ENCODE measurements at regions not wholly inside any gene's neighbourhood (a gene's known extent, or its start where the extent isn't known, plus 50 kb on each side); places are given as distances from the start of the nearest gene placed in this dataset.

GRCh38 chr3:8290611-8291010 lies 211.0 kb upstream of the LMCD1 start:
- Histone ChIP-seq H3K9me3 (ENCODE audit: control insufficient read depth, low read depth, low read length) (no peaks in the 10 kb centered on the region), H3K36me3 (ENCODE audit: control insufficient read depth, insufficient read depth, low read length) (no peaks in the 10 kb centered on the region), H3K4me3 (ENCODE audit: low read length) (no peak overlapping the region), H3K4me1 (ENCODE audit: control insufficient read depth, insufficient read depth, low read length) (no peaks in the 10 kb centered on the region), H3K27me3 (ENCODE audit: control insufficient read depth, insufficient read depth, low read length) (no peaks in the 10 kb centered on the region), H3K27ac (ENCODE audit: low read length) (no peak overlapping the region)
- DNase-seq = no peak
- no CpG with 5 or more reads among the region's 2 CpGs for WGBS (ENCODE audit: insufficient coverage, low lambda C conversion rate)

- WGBS (ENCODE audit: insufficient coverage, low lambda C conversion rate) = 77% methylated on average over 2 of the region's 2 CpGs
- Histone ChIP-seq H3K4me3 (ENCODE audit: low read length) (no peak overlapping the region), H3K4me1 (ENCODE audit: control insufficient read depth, insufficient read depth, low read length) (no peaks in the 10 kb centered on the region), H3K27ac (ENCODE audit: low read length) (no peak overlapping the region), H3K27me3 (ENCODE audit: control insufficient read depth, insufficient read depth, low read length) (no peaks in the 10 kb centered on the region), H3K36me3 (ENCODE audit: control insufficient read depth, insufficient read depth, low read length) (no peaks in the 10 kb centered on the region), H3K9me3 (ENCODE audit: control insufficient read depth, low read depth, low read length) (no peaks in the 10 kb centered on the region)
- DNase-seq = no peak
Measured at GRCh38 chr3:8296461-8296860, 205.2 kb upstream of the LMCD1 start.

GRCh38 chr3:8298021-8298954 lies 203.3 kb upstream of the LMCD1 start:
- Histone ChIP-seq H3K27me3 (ENCODE audit: control insufficient read depth, insufficient read depth, low read length) (no peaks in the 10 kb centered on the region), H3K9me3 (ENCODE audit: control insufficient read depth, low read depth, low read length) (no peaks in the 10 kb centered on the region), H3K27ac (ENCODE audit: low read length) (no peak overlapping the region), H3K4me1 (ENCODE audit: control insufficient read depth, insufficient read depth, low read length) (no peaks in the 10 kb centered on the region), H3K36me3 (ENCODE audit: control insufficient read depth, insufficient read depth, low read length) (no peaks in the 10 kb centered on the region), H3K4me3 (ENCODE audit: low read length) (no peak overlapping the region)
- WGBS (ENCODE audit: insufficient coverage, low lambda C conversion rate) = 75% methylated on average over 6 of the region's 9 CpGs
- DNase-seq = no peak

- H3K4me3 ChIP-seq (ENCODE audit: low read length) = no peak overlapping the region
- no peaks in the 10 kb centered on the region for H3K36me3 ChIP-seq (ENCODE audit: control insufficient read depth, insufficient read depth, low read length)
- H3K4me1 ChIP-seq (ENCODE audit: control insufficient read depth, insufficient read depth, low read length) = no peaks in the 10 kb centered on the region
- no peak overlapping the region for H3K27ac ChIP-seq (ENCODE audit: low read length)
- 60% methylated on average over 1 of the region's 7 CpGs for WGBS (ENCODE audit: insufficient coverage, low lambda C conversion rate)
- H3K27me3 ChIP-seq (ENCODE audit: control insufficient read depth, insufficient read depth, low read length) = no peaks in the 10 kb centered on the region
- no peaks in the 10 kb centered on the region for H3K9me3 ChIP-seq (ENCODE audit: control insufficient read depth, low read depth, low read length)
- peak; percentile 13 to 18 for DNase-seq
Measured at GRCh38 chr3:8301977-8302735, 199.5 kb upstream of the LMCD1 start.

- Histone ChIP-seq H3K9me3 (ENCODE audit: control insufficient read depth, low read depth, low read length) (no peaks in the 10 kb centered on the region), H3K27me3 (ENCODE audit: control insufficient read depth, insufficient read depth, low read length) (no peaks in the 10 kb centered on the region), H3K4me3 (ENCODE audit: low read length) (no peak overlapping the region), H3K27ac (ENCODE audit: low read length) (no peak overlapping the region), H3K4me1 (ENCODE audit: control insufficient read depth, insufficient read depth, low read length) (no peaks in the 10 kb centered on the region), H3K36me3 (ENCODE audit: control insufficient read depth, insufficient read depth, low read length) (no peaks in the 10 kb centered on the region)
- DNase-seq = no peak
- WGBS (ENCODE audit: insufficient coverage, low lambda C conversion rate) = no CpG with 5 or more reads among the region's 1 CpG
Measured at GRCh38 chr3:8303466-8303865, 198.2 kb upstream of the LMCD1 start.

- no peak for DNase-seq
- Histone ChIP-seq H3K4me3 (ENCODE audit: low read length) (no peak overlapping the region), H3K27me3 (ENCODE audit: control insufficient read depth, insufficient read depth, low read length) (no peaks in the 10 kb centered on the region), H3K4me1 (ENCODE audit: control insufficient read depth, insufficient read depth, low read length) (no peaks in the 10 kb centered on the region), H3K9me3 (ENCODE audit: control insufficient read depth, low read depth, low read length) (no peaks in the 10 kb centered on the region), H3K27ac (ENCODE audit: low read length) (no peak overlapping the region), H3K36me3 (ENCODE audit: control insufficient read depth, insufficient read depth, low read length) (no peaks in the 10 kb centered on the region)
- no CpG with 5 or more reads among the region's 1 CpG for WGBS (ENCODE audit: insufficient coverage, low lambda C conversion rate)
Measured at GRCh38 chr3:8305371-8305770, 196.3 kb upstream of the LMCD1 start.

- peak in 1 of 2 donors; percentile 9 for DNase-seq
- Histone ChIP-seq H3K4me3 (ENCODE audit: low read length) (no peak overlapping the region), H3K27ac (ENCODE audit: low read length) (no peak overlapping the region), H3K27me3 (ENCODE audit: control insufficient read depth, insufficient read depth, low read length) (no peaks in the 10 kb centered on the region), H3K4me1 (ENCODE audit: control insufficient read depth, insufficient read depth, low read length) (no peaks in the 10 kb centered on the region), H3K9me3 (ENCODE audit: control insufficient read depth, low read depth, low read length) (no peaks in the 10 kb centered on the region), H3K36me3 (ENCODE audit: control insufficient read depth, insufficient read depth, low read length) (no peaks in the 10 kb centered on the region)
Measured at GRCh38 chr3:8307545-8308110, 194.0 kb upstream of the LMCD1 start.

- Histone ChIP-seq H3K4me3 (ENCODE audit: low read length) (no peak overlapping the region), H3K9me3 (ENCODE audit: control insufficient read depth, low read depth, low read length) (no peaks in the 10 kb centered on the region), H3K27ac (ENCODE audit: low read length) (no peak overlapping the region), H3K4me1 (ENCODE audit: control insufficient read depth, insufficient read depth, low read length) (no peaks in the 10 kb centered on the region), H3K36me3 (ENCODE audit: control insufficient read depth, insufficient read depth, low read length) (no peaks in the 10 kb centered on the region), H3K27me3 (ENCODE audit: control insufficient read depth, insufficient read depth, low read length) (no peaks in the 10 kb centered on the region)
- no peak for DNase-seq
- 100% methylated on average over 2 of the region's 3 CpGs for whole genome bisulfite sequencing (ENCODE audit: insufficient coverage, low lambda C conversion rate)
Measured at GRCh38 chr3:8311321-8311720, 190.3 kb upstream of the LMCD1 start.

GRCh38 chr3:8312685-8313084 lies 188.9 kb upstream of the LMCD1 start:
- Histone ChIP-seq H3K4me1 (ENCODE audit: control insufficient read depth, insufficient read depth, low read length) (no peaks in the 10 kb centered on the region), H3K4me3 (ENCODE audit: low read length) (no peak overlapping the region), H3K27ac (ENCODE audit: low read length) (no peak overlapping the region), H3K27me3 (ENCODE audit: control insufficient read depth, insufficient read depth, low read length) (no peaks in the 10 kb centered on the region), H3K36me3 (ENCODE audit: control insufficient read depth, insufficient read depth, low read length) (no peaks in the 10 kb centered on the region), H3K9me3 (ENCODE audit: control insufficient read depth, low read depth, low read length) (no peaks in the 10 kb centered on the region)
- DNase-seq = no peak

GRCh38 chr3:8313560-8314267 lies 187.9 kb upstream of the LMCD1 start:
- Histone ChIP-seq H3K36me3 (ENCODE audit: control insufficient read depth, insufficient read depth, low read length) (no peaks in the 10 kb centered on the region), H3K4me3 (ENCODE audit: low read length) (no peak overlapping the region), H3K27me3 (ENCODE audit: control insufficient read depth, insufficient read depth, low read length) (no peaks in the 10 kb centered on the region), H3K4me1 (ENCODE audit: control insufficient read depth, insufficient read depth, low read length) (no peaks in the 10 kb centered on the region), H3K27ac (ENCODE audit: low read length) (no peak overlapping the region), H3K9me3 (ENCODE audit: control insufficient read depth, low read depth, low read length) (no peaks in the 10 kb centered on the region)
- WGBS (ENCODE audit: insufficient coverage, low lambda C conversion rate) = no CpG with 5 or more reads among the region's 5 CpGs
- DNase-seq = no peak

Measured in large intestine (tissue), 3 donors.